ENCODE measurements at regions not wholly inside any gene's neighbourhood (a gene's known extent, or its start where the extent isn't known, plus 50 kb on each side); places are given as distances from the start of the nearest gene placed in this dataset.

DNA sequence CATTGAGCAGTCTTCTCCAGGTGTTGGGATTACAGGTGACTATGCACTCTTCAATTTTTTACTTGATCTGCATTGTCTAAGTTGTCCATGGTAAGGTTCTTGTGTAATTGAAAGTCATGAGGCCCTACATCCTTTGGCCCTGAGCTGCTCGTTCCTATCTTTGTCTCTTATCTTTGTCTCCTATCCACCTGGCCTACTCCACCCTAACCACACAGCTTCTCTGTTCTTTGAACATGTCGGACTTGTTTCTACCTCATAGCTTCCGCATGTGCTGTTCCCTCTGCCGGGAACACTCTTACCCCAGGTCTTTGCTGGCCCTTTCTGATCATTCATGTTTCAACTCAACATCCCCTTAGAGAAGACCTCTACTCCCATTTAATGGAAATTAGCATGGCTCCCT, 194.8 kb upstream of the TBX3 start:
- no peak for TF ChIP-seq EZH2 (IDR thresholded peaks at IDR 0.05; ENCODE audit: low read length, unreplicated experiment)
- TF ChIP-seq, protein P1, sequence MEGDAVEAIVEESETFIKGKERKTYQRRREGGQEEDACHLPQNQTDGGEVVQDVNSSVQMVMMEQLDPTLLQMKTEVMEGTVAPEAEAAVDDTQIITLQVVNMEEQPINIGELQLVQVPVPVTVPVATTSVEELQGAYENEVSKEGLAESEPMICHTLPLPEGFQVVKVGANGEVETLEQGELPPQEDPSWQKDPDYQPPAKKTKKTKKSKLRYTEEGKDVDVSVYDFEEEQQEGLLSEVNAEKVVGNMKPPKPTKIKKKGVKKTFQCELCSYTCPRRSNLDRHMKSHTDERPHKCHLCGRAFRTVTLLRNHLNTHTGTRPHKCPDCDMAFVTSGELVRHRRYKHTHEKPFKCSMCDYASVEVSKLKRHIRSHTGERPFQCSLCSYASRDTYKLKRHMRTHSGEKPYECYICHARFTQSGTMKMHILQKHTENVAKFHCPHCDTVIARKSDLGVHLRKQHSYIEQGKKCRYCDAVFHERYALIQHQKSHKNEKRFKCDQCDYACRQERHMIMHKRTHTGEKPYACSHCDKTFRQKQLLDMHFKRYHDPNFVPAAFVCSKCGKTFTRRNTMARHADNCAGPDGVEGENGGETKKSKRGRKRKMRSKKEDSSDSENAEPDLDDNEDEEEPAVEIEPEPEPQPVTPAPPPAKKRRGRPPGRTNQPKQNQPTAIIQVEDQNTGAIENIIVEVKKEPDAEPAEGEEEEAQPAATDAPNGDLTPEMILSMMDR (conservative IDR thresholded peaks at IDR 0.05; ENCODE audit: low read depth, low read length): no peak
